Ovary (tissue), 7 donors: ENCODE measurements at regions not wholly inside any gene's neighbourhood (a gene's known extent, or its start where the extent isn't known, plus 50 kb on each side); places are given as distances from the start of the nearest gene placed in this dataset.

Source experiments
- DNase-seq, 5 donors: peaks; one replicate each; pipeline ENCODE4 v3.0.0-alpha.2; 2019 to 2020
- H3K27ac ChIP-seq, 2 donors: fragments of 200-600 bp; one replicate each; pipeline versions ENCODE4 v1.5.1 to v1.8.0; 2019 to 2022
- H3K27me3 ChIP-seq: fragments of 200-600 bp; one replicate; pipeline ENCODE4 v1.8.0; 2022
- H3K36me3 ChIP-seq: fragments of 200-600 bp; sonication (generic); one replicate; pipeline ENCODE4 v1.5.1; 2019
- H3K4me1 ChIP-seq: one replicate; pipeline ENCODE4 v1.8.1; 2013; ENCODE audit warnings: mild to moderate bottlenecking, moderate library complexity; ENCODE audit not compliant: insufficient read depth
- H3K4me3 ChIP-seq: fragments of 200-600 bp; sonication (generic); one replicate; pipeline ENCODE4 v1.5.1; 2017
- H3K9me3 ChIP-seq, 2 donors: fragments of 200-600 bp in 1 of 2; sonication (generic) in 1 of 2; one replicate each; pipeline versions ENCODE4 v1.5.1 to v1.8.1; 2013 to 2019; ENCODE audit warnings: mild to moderate bottlenecking in 1 of 2, moderate library complexity in 1 of 2
- EP300 ChIP-seq: sonication (generic); formaldehyde crosslinking; IDR thresholded peaks from one replicate; pipeline ENCODE4 v1.6.1; 2017; ENCODE audit warnings: antibody characterized with exemption
- POLR2A ChIP-seq: fragments of 450-650 bp; IDR thresholded peaks from one replicate; pipeline ENCODE4 v1.6.1; 2017; ENCODE audit warnings: antibody characterized with exemption, mild to moderate bottlenecking, moderate library complexity
- WGBS, 3 donors: extraction: QIAGEN DNeasy Blood & Tissue Kit in 1 of 3; methylation state at CpG; one replicate each; pipeline versions ENCODE4 v1.1.5 to v1.1.7; 2013 to 2017; 5-methylcytosine and 5-hydroxymethylcytosine counted together
- intact Hi-C, 4 donors: fragments of 100-400 bp; cut with DNase I; formaldehyde crosslinking; loops; one replicate each; pipeline versions ENCODE4 v1.11.0 to v1.15.1; 2022 to 2023
- TF ChIP-seq, protein P1 (sequence below), 3 donors: fragments of 450-650 bp in 2 of 3; fragments of 200-600 bp in 1 of 3; IDR thresholded peaks; one replicate each; pipeline versions ENCODE4 v1.5.1 to v1.8.0; 2016 to 2022; ENCODE audit warnings: antibody characterized with exemption in 3 of 3, mild to moderate bottlenecking in 1 of 3
- donor health status: DM: no; HTN: no; CAD: no; lungs with moderate emphysema.
- donor health status: DM: no; HTN: no; CAD: no.
- donor health status: Bipolar disorder and iron deficiency.
- donor health status: DM: no; HTN: no; CAD: no.
- donor health status: DM: yes; HTN: yes; CAD: no.

DNA sequence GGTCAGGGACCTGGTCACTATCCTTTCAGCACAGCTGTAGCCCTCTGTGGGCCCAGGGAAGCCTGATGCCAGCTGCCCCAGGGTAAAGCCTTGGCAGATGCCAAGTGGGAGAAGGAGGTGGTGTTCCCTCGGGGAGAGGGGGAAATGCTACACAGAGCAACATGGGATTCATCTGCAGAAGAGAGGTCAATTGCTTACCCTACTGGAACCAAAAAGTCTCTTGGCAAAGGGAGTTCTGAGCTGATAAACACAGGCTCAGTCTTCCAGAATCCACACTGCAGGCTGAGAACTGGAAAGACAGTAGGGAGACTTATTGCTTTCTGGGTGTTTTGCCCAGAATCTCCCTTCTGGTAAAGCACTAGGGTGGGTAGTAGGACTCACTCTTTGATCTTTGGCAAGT is 100.1 kb upstream of the NEO1 start:
- TF ChIP-seq POLR2A = no peak
- TF ChIP-seq, protein P1, sequence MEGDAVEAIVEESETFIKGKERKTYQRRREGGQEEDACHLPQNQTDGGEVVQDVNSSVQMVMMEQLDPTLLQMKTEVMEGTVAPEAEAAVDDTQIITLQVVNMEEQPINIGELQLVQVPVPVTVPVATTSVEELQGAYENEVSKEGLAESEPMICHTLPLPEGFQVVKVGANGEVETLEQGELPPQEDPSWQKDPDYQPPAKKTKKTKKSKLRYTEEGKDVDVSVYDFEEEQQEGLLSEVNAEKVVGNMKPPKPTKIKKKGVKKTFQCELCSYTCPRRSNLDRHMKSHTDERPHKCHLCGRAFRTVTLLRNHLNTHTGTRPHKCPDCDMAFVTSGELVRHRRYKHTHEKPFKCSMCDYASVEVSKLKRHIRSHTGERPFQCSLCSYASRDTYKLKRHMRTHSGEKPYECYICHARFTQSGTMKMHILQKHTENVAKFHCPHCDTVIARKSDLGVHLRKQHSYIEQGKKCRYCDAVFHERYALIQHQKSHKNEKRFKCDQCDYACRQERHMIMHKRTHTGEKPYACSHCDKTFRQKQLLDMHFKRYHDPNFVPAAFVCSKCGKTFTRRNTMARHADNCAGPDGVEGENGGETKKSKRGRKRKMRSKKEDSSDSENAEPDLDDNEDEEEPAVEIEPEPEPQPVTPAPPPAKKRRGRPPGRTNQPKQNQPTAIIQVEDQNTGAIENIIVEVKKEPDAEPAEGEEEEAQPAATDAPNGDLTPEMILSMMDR (IDR thresholded peaks at IDR 0.05) = no peak
- TF ChIP-seq EP300 = no peak
- Histone ChIP-seq H3K36me3 (no peaks in the 10 kb centered on the region), H3K9me3 (no peaks in the 10 kb centered on the region), H3K4me3 (no peak overlapping the region), H3K27me3 (no peaks in the 10 kb centered on the region), H3K4me1 (no peaks in the 10 kb centered on the region), H3K27ac (no peak overlapping the region)
- intact Hi-C loops = loop anchor here in 1 of 4 donors (10.0 kb wide), 1 partner anchor 73 kb away; no protein-coding TSS in a partner anchor
- 42 to 92% (median 53%) methylated on average over 1 of the region's 1 CpG for WGBS, 3 donors
- DNase-seq = no peak

DNA sequence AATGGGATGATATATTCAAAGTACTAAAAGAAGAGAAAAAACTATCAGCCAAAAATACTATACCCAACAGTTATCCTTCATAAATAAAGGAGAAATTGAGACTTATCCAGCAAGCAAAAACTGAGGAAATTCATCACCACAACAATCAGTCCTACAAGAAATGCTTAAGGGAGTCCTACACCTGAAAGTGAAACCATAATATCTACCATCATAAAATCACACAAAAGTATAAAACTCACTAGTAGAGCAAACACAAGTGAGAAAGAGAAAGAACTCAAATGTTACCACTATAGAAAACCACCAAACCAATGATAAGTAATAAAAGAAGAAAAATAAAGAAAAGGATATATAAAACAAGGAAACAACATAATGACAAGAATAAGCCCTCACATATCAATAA is 103.6 kb upstream of the NEO1 start:
- Histone ChIP-seq H3K36me3 (no peaks in the 10 kb centered on the region), H3K27me3 (no peaks in the 10 kb centered on the region), H3K27ac (no peak overlapping the region), H3K9me3 (no peaks in the 10 kb centered on the region), H3K4me3 (no peak overlapping the region), H3K4me1 (no peaks in the 10 kb centered on the region)
- intact Hi-C loops = no loop called here
- TF ChIP-seq POLR2A = no peak
- TF ChIP-seq, protein P1 (IDR thresholded peaks at IDR 0.05) = no peak
- no peak for TF ChIP-seq EP300
- no peak for DNase-seq

DNA sequence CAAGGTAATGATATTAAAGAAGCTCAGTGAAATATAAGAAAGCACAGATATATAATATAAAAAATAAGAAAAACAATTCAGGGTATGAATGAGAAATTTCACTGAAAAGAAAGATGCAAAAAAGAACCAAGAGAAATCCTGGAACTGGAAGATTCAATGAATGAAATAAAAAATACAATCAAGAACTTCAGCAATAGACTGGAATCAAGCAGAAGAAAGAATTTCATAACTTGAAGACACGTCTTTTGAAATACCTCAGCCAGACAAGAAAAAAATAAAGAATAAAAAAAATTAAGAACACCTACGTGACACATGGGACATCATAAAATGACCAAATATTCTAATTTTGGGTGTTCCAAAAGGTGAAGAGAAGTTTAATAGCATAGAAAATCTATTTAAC is 104.6 kb upstream of the NEO1 start:
- no peak overlapping the region for H3K27ac ChIP-seq
- DNase-seq = no peak
- H3K4me3 ChIP-seq = no peak overlapping the region
- no peaks in the 10 kb centered on the region for H3K9me3 ChIP-seq
- intact Hi-C loops = no loop called here
- H3K4me1 ChIP-seq = no peaks in the 10 kb centered on the region
- H3K36me3 ChIP-seq = no peaks in the 10 kb centered on the region
- no peaks in the 10 kb centered on the region for H3K27me3 ChIP-seq
- TF ChIP-seq EP300 (no peak), POLR2A (no peak)
- TF ChIP-seq, protein P1 (IDR thresholded peaks at IDR 0.05) = no peak
- WGBS, 3 donors = 82 to 85% (median 84%) methylated on average over 2 of the region's 2 CpGs

DNA sequence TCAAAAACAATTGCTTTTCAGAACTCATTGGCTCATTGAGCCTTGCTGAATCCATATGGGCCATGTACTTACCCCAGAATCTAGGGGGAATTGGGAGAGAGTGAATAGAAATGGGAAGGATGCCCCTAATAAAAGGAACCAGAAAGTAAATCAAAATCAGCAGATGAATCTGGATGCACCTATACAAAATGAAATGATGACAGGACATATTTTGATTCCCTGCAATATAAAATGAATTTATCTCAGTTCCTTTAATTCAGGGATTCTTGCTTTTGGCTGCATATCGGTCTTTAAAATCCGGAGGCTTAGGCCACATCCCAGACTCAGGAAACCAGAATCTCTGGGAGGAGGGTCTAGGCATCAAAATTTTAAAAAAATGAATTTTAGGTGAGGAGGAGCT is 107.7 kb upstream of the NEO1 start:
- TF ChIP-seq, protein P1 (IDR thresholded peaks at IDR 0.05) = no peak
- no peak for TF ChIP-seq POLR2A
- TF ChIP-seq EP300 = no peak
- Histone ChIP-seq H3K36me3 (no peaks in the 10 kb centered on the region), H3K4me3 (no peak overlapping the region), H3K27me3 (no peaks in the 10 kb centered on the region), H3K9me3 (no peaks in the 10 kb centered on the region), H3K4me1 (no peaks in the 10 kb centered on the region), H3K27ac (no peak overlapping the region)
- no peak for DNase-seq
- 72 to 81% (median 74%) methylated on average over 2 of the region's 2 CpGs for WGBS, 3 donors
- intact Hi-C loops = no loop called here

DNA sequence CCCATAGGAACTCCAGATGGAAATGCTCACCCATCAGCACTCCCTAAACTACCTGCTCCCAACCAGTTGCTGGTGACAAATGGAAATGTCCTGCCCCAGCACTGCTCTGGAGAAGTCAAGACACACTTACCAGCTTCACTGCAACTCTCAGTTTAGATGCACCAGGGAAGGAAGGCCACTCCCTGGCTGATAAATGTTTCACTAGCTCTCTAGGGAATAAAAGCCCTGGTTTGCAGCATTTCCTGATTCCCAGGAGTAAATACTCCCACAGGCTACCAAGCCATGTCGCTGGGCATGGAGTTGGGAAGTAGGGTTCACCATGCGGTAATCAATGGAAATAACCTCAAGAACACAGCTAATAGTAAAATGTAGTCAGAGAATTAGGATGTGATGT is 112.0 kb upstream of the NEO1 start:
- H3K27ac ChIP-seq = no peak overlapping the region
- WGBS, 3 donors = 79 to 91% (median 83%) methylated on average over 2 of the region's 2 CpGs
- no peak for DNase-seq
- no peaks in the 10 kb centered on the region for H3K36me3 ChIP-seq
- no peaks in the 10 kb centered on the region for H3K27me3 ChIP-seq
- H3K4me3 ChIP-seq = no peak overlapping the region
- H3K4me1 ChIP-seq = no peaks in the 10 kb centered on the region
- intact Hi-C loops = no loop called here
- no peaks in the 10 kb centered on the region for H3K9me3 ChIP-seq
- TF ChIP-seq, protein P1 (IDR thresholded peaks at IDR 0.05) = no peak
- TF ChIP-seq POLR2A (no peak), EP300 (no peak)
